Stimulated activated naive CD8-positive, alpha-beta T cell treated with anti-CD3 and anti-CD28 coated beads, Interleukin-15, amount 100 ng/mL, for 72 hours (primary cell): ENCODE measurements at regions not wholly inside any gene's neighbourhood (a gene's known extent, or its start where the extent isn't known, plus 50 kb on each side); places are given as distances from the start of the nearest gene placed in this dataset.

Source experiments
- ATAC-seq: fragments of 150-1000 bp; cut with Tn5 transposase; 2 replicates; pipeline ENCODE4 v1.10.0; 2021; ENCODE audit warnings: mild to moderate bottlenecking, moderate library complexity
- DNase-seq, 2 donors: peaks; one replicate each; pipeline ENCODE4 v3.0.0; 2021 to 2022
- H3K27ac Mint-ChIP-seq, 2 donors: one replicate each; pipeline ENCODE4 v1.8.0; 2022; ENCODE audit warnings: mild to moderate bottlenecking in 2 of 2, mixed read lengths in 2 of 2, moderate library complexity in 2 of 2
- H3K27me3 Mint-ChIP-seq: one replicate; pipeline ENCODE4 v1.8.0; 2022; ENCODE audit warnings: mixed read lengths
- H3K4me1 Mint-ChIP-seq: one replicate; pipeline ENCODE4 v1.8.0; 2022; ENCODE audit warnings: mild to moderate bottlenecking, mixed read lengths
- H3K4me3 Mint-ChIP-seq, 2 donors: one replicate each; pipeline ENCODE4 v1.8.0; 2022; ENCODE audit warnings: mild to moderate bottlenecking in 2 of 2, mixed read lengths in 2 of 2, moderate library complexity in 1 of 2
- H3K9me3 Mint-ChIP-seq, 2 donors: one replicate each; pipeline ENCODE4 v1.8.0; 2022; ENCODE audit warnings: mixed read lengths in 2 of 2

DNA sequence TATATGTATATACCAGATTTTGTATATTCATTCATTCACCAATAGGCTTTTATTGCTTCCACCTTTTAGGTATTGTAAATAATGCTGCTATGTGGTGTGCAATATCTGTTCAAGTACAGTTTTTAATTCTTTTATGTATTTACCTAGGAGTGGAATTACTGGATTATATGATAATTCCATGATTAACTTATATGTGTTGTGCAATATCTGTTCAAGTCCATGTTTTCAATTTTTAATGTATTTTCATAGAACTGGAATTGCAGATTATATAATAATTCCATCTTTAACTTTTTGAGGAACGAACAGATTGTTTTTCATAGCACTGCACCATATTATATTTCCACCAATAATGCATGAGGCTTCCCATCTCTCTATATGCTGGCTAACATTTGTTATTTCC is 50.6 kb upstream of the L3MBTL4 start:
- Mint-ChIP-seq H3K4me3 (no peak overlapping the region), H3K27ac (no peak overlapping the region), H3K9me3 (peaks cover 7 to 11% of the 10 kb centered on the region in 2 donors), H3K4me1 (no peaks in the 10 kb centered on the region), H3K27me3 (no peaks in the 10 kb centered on the region)
- DNase-seq (no peak), ATAC-seq (no peak)

DNA sequence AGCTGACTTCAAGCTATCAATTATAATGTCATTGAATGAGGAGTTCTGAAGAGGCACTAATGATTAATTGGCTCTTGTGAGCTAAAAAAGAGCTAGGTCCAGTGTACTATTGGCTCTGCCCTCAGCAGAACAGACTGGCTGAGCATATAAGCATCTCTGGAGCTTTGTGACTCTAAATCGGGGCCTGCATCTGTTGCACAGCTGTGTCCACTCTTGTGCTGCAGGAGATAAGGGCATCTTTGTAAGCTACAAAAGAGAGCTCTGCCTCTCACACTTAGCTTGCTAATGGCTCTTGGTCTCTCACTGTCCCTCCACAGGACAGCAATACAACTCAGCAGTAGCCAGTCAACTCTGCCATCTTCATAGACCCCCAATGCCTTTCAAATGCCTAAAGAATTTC is 61.5 kb upstream of the L3MBTL4 start:
- ATAC-seq: no peak
- H3K4me3 Mint-ChIP-seq: no peak overlapping the region
- peaks cover 7 to 9% of the 10 kb centered on the region in 2 donors for H3K9me3 Mint-ChIP-seq
- H3K27me3 Mint-ChIP-seq: no peaks in the 10 kb centered on the region
- no peaks in the 10 kb centered on the region for H3K4me1 Mint-ChIP-seq
- no peak overlapping the region for H3K27ac Mint-ChIP-seq
- DNase-seq: no peak

DNA sequence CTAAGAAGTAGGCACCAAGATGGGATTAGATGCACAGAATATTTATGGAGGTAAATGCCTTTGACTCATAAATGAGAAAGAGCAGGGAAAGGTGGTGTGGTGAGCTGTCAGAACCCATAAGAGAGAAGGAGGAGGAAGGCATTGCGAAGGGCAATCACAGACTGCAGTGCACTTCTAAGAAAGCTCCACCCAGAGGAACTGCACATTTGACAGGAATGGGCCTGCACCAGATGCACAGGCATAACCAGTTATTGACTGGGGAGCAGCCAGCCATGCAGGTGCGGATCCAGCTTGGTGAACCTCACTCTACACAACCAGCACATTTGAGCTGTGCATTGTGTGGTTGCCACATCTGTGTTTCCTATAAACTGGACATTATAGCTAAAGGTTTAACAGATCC is 62.2 kb upstream of the L3MBTL4 start:
- H3K4me1 Mint-ChIP-seq: no peaks in the 10 kb centered on the region
- no peak overlapping the region for H3K4me3 Mint-ChIP-seq
- no peak overlapping the region for H3K27ac Mint-ChIP-seq
- DNase-seq (no peak), ATAC-seq (no peak)
- peaks cover 2 to 4% of the 10 kb centered on the region in 2 donors for H3K9me3 Mint-ChIP-seq
- no peaks in the 10 kb centered on the region for H3K27me3 Mint-ChIP-seq

DNA sequence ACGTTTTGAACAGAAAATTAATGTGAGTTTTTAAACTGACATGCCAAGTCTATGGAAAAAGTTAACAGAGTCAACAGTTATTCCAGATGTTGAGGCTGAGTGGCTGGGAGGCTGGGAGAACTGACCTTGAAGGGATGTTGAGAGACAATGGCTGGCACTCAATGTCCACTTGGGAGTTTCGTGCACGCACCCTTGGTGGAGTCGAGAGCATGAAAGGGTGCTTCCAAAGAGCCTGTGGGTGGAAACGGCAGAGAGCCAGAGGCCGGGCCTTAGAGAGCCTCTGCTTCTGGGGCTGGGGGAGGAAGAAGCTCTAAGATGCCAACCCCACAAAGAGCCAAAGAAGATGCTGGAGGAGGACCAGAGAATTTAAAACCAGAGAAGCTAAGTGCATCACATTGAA is 63.4 kb upstream of the L3MBTL4 start:
- ATAC-seq: no peak
- Mint-ChIP-seq H3K9me3 (peaks cover 0 to 3% of the 10 kb centered on the region in 2 donors), H3K4me3 (no peak overlapping the region), H3K27ac (no peak overlapping the region), H3K4me1 (no peaks in the 10 kb centered on the region), H3K27me3 (no peaks in the 10 kb centered on the region)
- no peak for DNase-seq

DNA sequence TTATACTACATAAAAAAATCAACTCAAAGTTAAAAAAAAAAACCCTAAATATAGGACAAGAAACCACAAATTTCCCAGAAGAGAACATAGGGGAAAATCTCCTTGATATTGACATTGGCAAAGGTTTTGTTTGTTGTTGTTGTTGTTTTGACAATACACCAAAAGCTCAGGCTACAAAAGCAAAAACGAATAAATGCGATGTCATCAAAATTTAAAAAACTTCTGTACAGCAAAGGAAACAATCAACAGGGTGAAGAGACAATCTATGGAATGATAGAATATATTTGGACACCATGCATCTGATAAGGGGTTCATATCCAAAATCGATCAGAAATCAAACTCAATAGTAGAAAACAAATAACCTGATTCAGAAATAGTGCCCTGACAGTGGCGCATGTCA is 65.0 kb upstream of the L3MBTL4 start:
- Mint-ChIP-seq H3K27ac (no peak overlapping the region), H3K4me1 (no peaks in the 10 kb centered on the region), H3K27me3 (no peaks in the 10 kb centered on the region), H3K9me3 (peaks cover 3 to 5% of the 10 kb centered on the region in 2 donors), H3K4me3 (no peak overlapping the region)
- ATAC-seq (no peak), DNase-seq (no peak)

- Mint-ChIP-seq H3K27me3 (peaks cover 5% of the 10 kb centered on the region), H3K4me3 (no peak overlapping the region), H3K4me1 (no peaks in the 10 kb centered on the region), H3K9me3 (peaks cover 3 to 5% of the 10 kb centered on the region in 2 donors), H3K27ac (no peak overlapping the region)
- DNase-seq (peak in 1 of 2 donors; percentile 3), ATAC-seq (peak; percentile 60)
These were observed 67.7 kb upstream of the L3MBTL4 start for GRCh38 chr18:6482198-6482977.

- no peak overlapping the region for H3K4me3 Mint-ChIP-seq
- peaks cover 12% of the 10 kb centered on the region for H3K27me3 Mint-ChIP-seq
- H3K27ac Mint-ChIP-seq: no peak overlapping the region
- DNase-seq (no peak), ATAC-seq (no peak)
- H3K4me1 Mint-ChIP-seq: no peaks in the 10 kb centered on the region
- H3K9me3 Mint-ChIP-seq: peaks cover 3 to 5% of the 10 kb centered on the region in 2 donors
These were observed 69.9 kb upstream of the L3MBTL4 start for GRCh38 chr18:6484659-6485058.

DNA sequence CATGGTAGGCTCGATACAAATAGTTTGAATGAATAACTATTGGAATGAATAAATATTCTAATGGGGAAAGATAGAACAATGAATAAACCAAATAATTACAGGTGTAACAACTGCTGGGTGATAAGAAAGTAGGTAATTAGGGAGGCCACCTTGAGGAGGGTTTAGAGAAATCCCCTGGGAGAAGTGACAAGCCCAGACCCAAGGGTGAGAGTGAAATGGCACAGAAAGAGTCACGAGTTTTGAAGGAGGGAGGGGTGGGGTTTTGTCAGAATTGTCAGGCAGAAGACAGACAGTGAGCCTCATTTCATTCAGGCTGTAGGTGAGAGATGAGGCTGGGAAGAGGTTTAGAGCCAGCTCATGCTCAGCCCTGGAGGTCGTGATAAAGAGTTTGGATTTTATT is 71.6 kb upstream of the L3MBTL4 start:
- Mint-ChIP-seq H3K27ac (no peak overlapping the region), H3K4me3 (no peak overlapping the region), H3K9me3 (peaks cover 2 to 5% of the 10 kb centered on the region in 2 donors), H3K4me1 (no peaks in the 10 kb centered on the region), H3K27me3 (peaks cover 12% of the 10 kb centered on the region)
- ATAC-seq (no peak), DNase-seq (no peak)

- Mint-ChIP-seq H3K27me3 (peaks cover 12% of the 10 kb centered on the region), H3K4me1 (no peaks in the 10 kb centered on the region), H3K9me3 (peaks cover 0 to 5% of the 10 kb centered on the region in 2 donors), H3K4me3 (no peak overlapping the region), H3K27ac (no peak overlapping the region)
- ATAC-seq (no peak), DNase-seq (no peak)
These were observed 72.2 kb upstream of the L3MBTL4 start for GRCh38 chr18:6486764-6487426.

- ATAC-seq: no peak
- Mint-ChIP-seq H3K9me3 (peaks cover 0 to 5% of the 10 kb centered on the region in 2 donors), H3K4me1 (no peaks in the 10 kb centered on the region), H3K27me3 (peaks cover 12% of the 10 kb centered on the region), H3K4me3 (no peak overlapping the region), H3K27ac (no peak overlapping the region)
- DNase-seq: no peak
These were observed 73.3 kb upstream of the L3MBTL4 start for GRCh38 chr18:6487968-6488367.

DNA sequence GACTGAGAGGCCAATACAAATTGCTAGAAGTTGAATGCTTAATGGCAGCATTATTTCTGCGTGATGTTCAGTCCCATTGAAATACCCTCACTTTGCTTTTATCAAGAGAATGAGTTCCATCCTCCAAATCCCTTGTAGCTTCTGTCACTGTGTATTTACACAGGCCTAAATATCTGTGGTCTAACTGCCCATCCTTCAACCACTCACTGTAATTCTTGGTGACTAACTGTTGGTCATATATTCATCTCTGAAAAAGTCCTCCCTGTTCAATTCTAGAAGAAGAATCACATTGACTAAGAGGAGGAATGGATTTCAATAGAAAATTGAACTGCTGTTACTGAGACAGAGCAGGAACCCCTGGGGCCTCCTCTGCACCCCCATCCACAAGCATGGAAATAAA is 74.2 kb upstream of the L3MBTL4 start:
- no peak overlapping the region for H3K27ac Mint-ChIP-seq
- no peaks in the 10 kb centered on the region for H3K4me1 Mint-ChIP-seq
- no peaks in the 10 kb centered on the region for H3K9me3 Mint-ChIP-seq
- no peak for DNase-seq
- no peak overlapping the region for H3K4me3 Mint-ChIP-seq
- H3K27me3 Mint-ChIP-seq: peaks cover 12% of the 10 kb centered on the region
- no peak for ATAC-seq

DNA sequence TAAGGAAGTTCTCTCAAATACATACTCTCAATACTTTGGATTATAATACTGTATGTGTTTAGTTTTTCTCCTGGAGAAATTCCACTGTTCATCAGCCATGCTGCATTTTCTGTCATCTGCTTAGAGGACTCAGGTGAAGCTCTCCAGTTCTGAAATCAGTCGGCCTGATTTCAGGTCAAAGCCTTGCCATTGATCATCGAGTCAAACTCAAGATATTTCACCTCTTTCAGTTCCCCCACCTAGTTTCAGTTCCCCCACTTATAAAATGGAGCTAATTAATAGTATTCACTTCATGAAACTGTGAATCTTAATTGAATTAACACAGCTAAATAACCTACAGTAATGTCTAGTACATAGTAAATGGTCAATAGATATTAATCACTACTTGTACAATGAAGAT is 75.3 kb upstream of the L3MBTL4 start:
- Mint-ChIP-seq H3K27ac (no peak overlapping the region), H3K4me3 (no peak overlapping the region), H3K27me3 (peaks cover 12% of the 10 kb centered on the region), H3K4me1 (no peaks in the 10 kb centered on the region), H3K9me3 (no peaks in the 10 kb centered on the region)
- DNase-seq (no peak), ATAC-seq (no peak)

DNA sequence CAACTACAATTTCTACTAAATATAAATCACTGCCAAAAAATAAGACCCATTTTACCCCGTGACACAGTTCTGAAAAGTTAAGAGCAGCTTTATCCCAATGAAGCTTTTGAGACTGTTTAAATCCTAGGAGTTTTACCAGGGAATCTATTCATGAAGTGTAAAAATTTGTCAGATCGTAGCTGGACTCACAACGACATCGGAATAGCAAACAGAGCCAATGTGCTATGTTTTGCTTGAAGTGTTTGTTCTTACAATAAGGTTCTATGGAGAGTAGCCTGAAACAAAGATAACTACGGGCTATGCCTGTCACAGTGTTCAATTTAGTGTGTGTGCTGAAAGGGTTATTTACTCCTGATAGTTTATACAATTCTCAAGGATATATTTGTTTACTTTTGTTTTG is 78.5 kb upstream of the L3MBTL4 start:
- no peak for ATAC-seq
- H3K9me3 Mint-ChIP-seq: no peaks in the 10 kb centered on the region
- H3K4me1 Mint-ChIP-seq: no peaks in the 10 kb centered on the region
- H3K27ac Mint-ChIP-seq: no peak overlapping the region
- no peak for DNase-seq
- no peak overlapping the region for H3K4me3 Mint-ChIP-seq
- H3K27me3 Mint-ChIP-seq: peaks cover 6% of the 10 kb centered on the region

GRCh38 chr18:6495536-6495935 is 80.8 kb upstream of the L3MBTL4 start:
- H3K27ac Mint-ChIP-seq: no peak overlapping the region

GRCh38 chr18:6497543-6497942 is 82.8 kb upstream of the L3MBTL4 start:
- no peaks in the 10 kb centered on the region for H3K4me1 Mint-ChIP-seq
- no peak overlapping the region for H3K4me3 Mint-ChIP-seq
- peaks cover 10% of the 10 kb centered on the region for H3K27me3 Mint-ChIP-seq
- DNase-seq (no peak), ATAC-seq (no peak)
- H3K9me3 Mint-ChIP-seq: peaks cover 5 to 6% of the 10 kb centered on the region in 2 donors
- H3K27ac Mint-ChIP-seq: no peak overlapping the region

More at GRCh38 chr18:6495536-6495935, 80.8 kb upstream of the L3MBTL4 start:
- H3K4me3 Mint-ChIP-seq: no peak overlapping the region
- no peaks in the 10 kb centered on the region for H3K4me1 Mint-ChIP-seq
- DNase-seq (no peak), ATAC-seq (no peak)
- no peaks in the 10 kb centered on the region for H3K27me3 Mint-ChIP-seq
- H3K9me3 Mint-ChIP-seq: no peaks in the 10 kb centered on the region

GRCh38 chr18:6498289-6498856 is 83.7 kb upstream of the L3MBTL4 start:
- Mint-ChIP-seq H3K4me1 (no peaks in the 10 kb centered on the region), H3K9me3 (peaks cover 6 to 13% of the 10 kb centered on the region in 2 donors), H3K27me3 (peaks cover 10% of the 10 kb centered on the region), H3K4me3 (no peak overlapping the region), H3K27ac (no peak overlapping the region)
- ATAC-seq (no peak), DNase-seq (no peak)
